ENCODE measurements at regions not wholly inside any gene's neighbourhood (a gene's known extent, or its start where the extent isn't known, plus 50 kb on each side); places are given as distances from the start of the nearest gene placed in this dataset.

- TF ChIP-seq CTCF (IDR thresholded peaks at IDR 0.05; ENCODE audit: low read length) (no peak), EZH2phosphoT487 (IDR thresholded peaks at IDR 0.05; ENCODE audit: low read length) (no peak)
Observed at GRCh38 chr17:15109608-15110007, 155.5 kb downstream of the PMP22 start.
